Progenitor cell of endocrine pancreas (in vitro differentiated cells): ENCODE measurements at regions not wholly inside any gene's neighbourhood (a gene's known extent, or its start where the extent isn't known, plus 50 kb on each side); places are given as distances from the start of the nearest gene placed in this dataset.

Experiments used
- DNase-seq: peaks from one replicate; pipeline ENCODE4 v3.0.0; 2021; ENCODE audit warnings: low spot score; ENCODE audit not compliant: unreplicated experiment
- H3K27ac Mint-ChIP-seq: 2 replicates; pipeline ENCODE4 v1.8.0; 2021; ENCODE audit warnings: mild to moderate bottlenecking, moderate library complexity, mixed read lengths
- H3K27me3 Mint-ChIP-seq: 2 replicates; pipeline ENCODE4 v1.8.0; 2021; ENCODE audit warnings: mixed read lengths
- H3K36me3 Mint-ChIP-seq: 2 replicates; pipeline ENCODE4 v1.8.0; 2022; ENCODE audit warnings: mixed read lengths; ENCODE audit not compliant: insufficient read depth
- H3K4me1 Mint-ChIP-seq: 2 replicates; pipeline ENCODE4 v1.8.0; 2021; ENCODE audit warnings: low read depth, mixed read lengths
- H3K4me3 Mint-ChIP-seq: 2 replicates; pipeline ENCODE4 v1.8.0; 2021; ENCODE audit warnings: low read depth, mild to moderate bottlenecking, moderate library complexity, mixed read lengths
- H3K9me3 Mint-ChIP-seq: 2 replicates; pipeline ENCODE4 v1.8.0; 2021; ENCODE audit warnings: low read depth, mixed read lengths
- TF ChIP-seq, protein P1 (sequence below): fragments of 200-600 bp; sonication (generic); IDR thresholded peaks from one replicate; pipeline ENCODE4 v1.5.0; 2021; ENCODE audit warnings: antibody characterized with exemption, mild to moderate bottlenecking; ENCODE audit not compliant: unreplicated experiment

DNA sequence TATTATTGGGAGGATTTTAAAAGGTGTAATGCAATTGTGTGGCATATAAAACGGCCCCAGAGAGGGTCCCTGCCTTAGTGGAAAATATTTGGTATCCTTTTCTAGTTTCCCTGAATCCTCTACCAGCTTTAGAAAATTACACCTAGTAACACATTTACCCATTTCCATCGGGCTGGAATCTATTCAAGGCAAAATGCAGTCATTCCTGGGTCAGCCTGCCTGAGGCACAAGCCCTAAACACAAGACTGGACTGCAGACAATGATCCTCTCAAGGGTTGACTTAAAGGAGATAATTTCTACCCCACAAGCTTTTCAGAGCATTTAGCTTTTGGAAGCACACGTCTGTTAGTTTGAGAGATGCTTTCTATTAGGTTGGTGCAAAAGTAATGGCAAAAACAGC, 124.4 kb upstream of the ADAMTSL1 start:
- TF ChIP-seq, protein P1, sequence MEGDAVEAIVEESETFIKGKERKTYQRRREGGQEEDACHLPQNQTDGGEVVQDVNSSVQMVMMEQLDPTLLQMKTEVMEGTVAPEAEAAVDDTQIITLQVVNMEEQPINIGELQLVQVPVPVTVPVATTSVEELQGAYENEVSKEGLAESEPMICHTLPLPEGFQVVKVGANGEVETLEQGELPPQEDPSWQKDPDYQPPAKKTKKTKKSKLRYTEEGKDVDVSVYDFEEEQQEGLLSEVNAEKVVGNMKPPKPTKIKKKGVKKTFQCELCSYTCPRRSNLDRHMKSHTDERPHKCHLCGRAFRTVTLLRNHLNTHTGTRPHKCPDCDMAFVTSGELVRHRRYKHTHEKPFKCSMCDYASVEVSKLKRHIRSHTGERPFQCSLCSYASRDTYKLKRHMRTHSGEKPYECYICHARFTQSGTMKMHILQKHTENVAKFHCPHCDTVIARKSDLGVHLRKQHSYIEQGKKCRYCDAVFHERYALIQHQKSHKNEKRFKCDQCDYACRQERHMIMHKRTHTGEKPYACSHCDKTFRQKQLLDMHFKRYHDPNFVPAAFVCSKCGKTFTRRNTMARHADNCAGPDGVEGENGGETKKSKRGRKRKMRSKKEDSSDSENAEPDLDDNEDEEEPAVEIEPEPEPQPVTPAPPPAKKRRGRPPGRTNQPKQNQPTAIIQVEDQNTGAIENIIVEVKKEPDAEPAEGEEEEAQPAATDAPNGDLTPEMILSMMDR, result no peak
- Mint-ChIP-seq H3K9me3 (no peaks in the 10 kb centered on the region), H3K27me3 (no peaks in the 10 kb centered on the region), H3K36me3 (no peaks in the 10 kb centered on the region), H3K27ac (no peak overlapping the region), H3K4me3 (no peak overlapping the region), H3K4me1 (peaks cover 5% of the 10 kb centered on the region)
- no peak for DNase-seq

GRCh38 chr9:18350036-18350435, 123.9 kb upstream of the ADAMTSL1 start:
- H3K9me3 Mint-ChIP-seq, result no peaks in the 10 kb centered on the region
- DNase-seq, result no peak
- H3K27ac Mint-ChIP-seq, result no peak overlapping the region
- TF ChIP-seq, protein P1, result no peak
- no peak overlapping the region for H3K4me3 Mint-ChIP-seq
- H3K4me1 Mint-ChIP-seq, result peaks cover 5% of the 10 kb centered on the region
- no peaks in the 10 kb centered on the region for H3K27me3 Mint-ChIP-seq
- H3K36me3 Mint-ChIP-seq, result no peaks in the 10 kb centered on the region

- DNase-seq, result no peak
- Mint-ChIP-seq H3K27me3 (no peaks in the 10 kb centered on the region), H3K27ac (no peak overlapping the region), H3K4me1 (peaks cover 5% of the 10 kb centered on the region), H3K9me3 (no peaks in the 10 kb centered on the region), H3K36me3 (no peaks in the 10 kb centered on the region), H3K4me3 (no peak overlapping the region)
- TF ChIP-seq, protein P1, result no peak
Observed at GRCh38 chr9:18350995-18351595, 122.9 kb upstream of the ADAMTSL1 start.

- Mint-ChIP-seq H3K9me3 (no peaks in the 10 kb centered on the region), H3K36me3 (no peaks in the 10 kb centered on the region), H3K4me1 (peaks cover 5% of the 10 kb centered on the region), H3K4me3 (no peak overlapping the region), H3K27me3 (no peaks in the 10 kb centered on the region), H3K27ac (no peak overlapping the region)
- TF ChIP-seq, protein P1, result no peak
- DNase-seq, result no peak
Observed at GRCh38 chr9:18352711-18353110, 121.2 kb upstream of the ADAMTSL1 start.

GRCh38 chr9:18353473-18353872, 120.5 kb upstream of the ADAMTSL1 start:
- H3K27ac Mint-ChIP-seq, result no peak overlapping the region
- no peak overlapping the region for H3K4me3 Mint-ChIP-seq
- DNase-seq, result no peak
- no peaks in the 10 kb centered on the region for H3K27me3 Mint-ChIP-seq
- H3K36me3 Mint-ChIP-seq, result no peaks in the 10 kb centered on the region
- H3K9me3 Mint-ChIP-seq, result no peaks in the 10 kb centered on the region
- TF ChIP-seq, protein P1, result no peak
- H3K4me1 Mint-ChIP-seq, result peaks cover 5% of the 10 kb centered on the region
